Activated naive CD4-positive, alpha-beta T cell treated with anti-CD3 and anti-CD28 coated beads, Interleukin-2, amount 50 U/mL, for 16 hours (primary cell): ENCODE measurements at regions not wholly inside any gene's neighbourhood (a gene's known extent, or its start where the extent isn't known, plus 50 kb on each side); places are given as distances from the start of the nearest gene placed in this dataset.
A peak's percentile ranks its signal among the peaks of the same experiment; 100 is the strongest.

Source experiments
- DNase-seq: peaks from one replicate; pipeline ENCODE4 v3.0.0-alpha.2; 2020

DNA sequence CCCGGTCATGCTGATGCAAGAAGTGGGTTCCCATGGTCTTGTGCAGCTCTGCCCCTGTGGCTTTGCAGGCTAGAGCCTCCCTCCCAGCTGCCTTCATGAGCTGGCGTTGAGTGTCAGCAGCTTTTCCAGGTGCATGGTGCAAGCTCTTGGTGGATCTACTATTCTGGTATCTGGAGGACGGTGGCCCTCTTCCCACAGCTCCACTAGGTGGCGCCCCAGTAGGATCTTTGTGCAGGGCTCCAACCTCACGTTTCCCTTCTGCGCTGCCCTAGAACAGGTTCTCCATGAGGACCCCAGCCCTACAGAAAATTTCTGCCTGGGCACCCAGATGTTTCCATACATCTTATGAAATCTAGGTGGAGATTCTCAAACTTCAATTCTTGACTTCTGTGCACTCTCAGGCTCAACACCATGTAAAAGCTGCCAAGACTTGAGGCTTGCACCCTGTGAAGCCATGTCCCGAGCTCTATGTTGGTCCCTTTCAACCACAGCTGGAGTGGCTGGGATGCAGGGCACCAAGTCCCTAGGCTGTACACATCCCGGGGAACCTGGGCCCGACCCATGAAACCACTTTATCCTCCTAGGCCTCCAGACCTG lies 238.4 kb upstream of the MDFIC2 start:
- peak; percentile 76 for DNase-seq

DNA sequence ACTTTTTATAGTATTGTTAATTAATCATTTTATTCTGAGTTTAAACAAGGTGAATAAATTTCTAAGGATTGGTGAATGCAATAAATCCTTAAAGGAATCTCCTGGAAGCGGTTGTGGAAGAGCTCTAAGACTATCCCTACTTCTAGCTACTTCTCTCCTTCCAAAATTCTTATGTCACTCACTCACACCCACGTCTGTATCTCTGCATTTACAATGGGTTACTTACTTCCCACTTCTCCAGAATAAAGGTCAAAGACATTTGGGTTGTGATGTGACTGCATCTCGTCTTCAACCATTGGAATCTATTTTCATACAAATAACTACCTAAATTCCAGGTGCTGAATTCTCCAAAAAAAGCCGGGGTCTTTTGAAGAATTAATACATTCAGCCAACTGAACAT lies 234.2 kb upstream of the MDFIC2 start:
- no peak for DNase-seq

- no peak for DNase-seq
These were observed 231.1 kb upstream of the MDFIC2 start for GRCh38 chr3:70543493-70543892.

DNA sequence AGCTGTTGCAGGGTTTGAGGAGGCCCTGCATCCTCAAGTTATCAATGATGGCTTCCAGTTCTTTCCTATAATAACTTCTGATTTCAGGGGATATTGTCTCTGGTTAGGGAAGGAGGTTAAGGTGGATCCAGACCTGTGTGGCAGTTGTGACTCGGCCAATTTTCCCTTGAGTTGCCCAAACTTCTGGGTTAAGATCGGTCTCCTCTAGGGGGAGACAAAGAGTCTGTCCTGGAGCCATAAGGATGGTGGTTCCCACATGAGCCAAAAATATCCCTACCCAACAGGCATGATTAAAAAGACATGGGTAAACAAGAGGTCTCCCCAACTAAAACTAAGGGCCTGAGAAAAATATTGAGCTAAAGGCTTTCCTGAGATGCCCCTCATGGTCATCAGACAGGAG lies 227.5 kb upstream of the MDFIC2 start:
- DNase-seq, result no peak

- no peak for DNase-seq
These were observed 220.4 kb upstream of the MDFIC2 start for GRCh38 chr3:70532806-70533205.

DNA sequence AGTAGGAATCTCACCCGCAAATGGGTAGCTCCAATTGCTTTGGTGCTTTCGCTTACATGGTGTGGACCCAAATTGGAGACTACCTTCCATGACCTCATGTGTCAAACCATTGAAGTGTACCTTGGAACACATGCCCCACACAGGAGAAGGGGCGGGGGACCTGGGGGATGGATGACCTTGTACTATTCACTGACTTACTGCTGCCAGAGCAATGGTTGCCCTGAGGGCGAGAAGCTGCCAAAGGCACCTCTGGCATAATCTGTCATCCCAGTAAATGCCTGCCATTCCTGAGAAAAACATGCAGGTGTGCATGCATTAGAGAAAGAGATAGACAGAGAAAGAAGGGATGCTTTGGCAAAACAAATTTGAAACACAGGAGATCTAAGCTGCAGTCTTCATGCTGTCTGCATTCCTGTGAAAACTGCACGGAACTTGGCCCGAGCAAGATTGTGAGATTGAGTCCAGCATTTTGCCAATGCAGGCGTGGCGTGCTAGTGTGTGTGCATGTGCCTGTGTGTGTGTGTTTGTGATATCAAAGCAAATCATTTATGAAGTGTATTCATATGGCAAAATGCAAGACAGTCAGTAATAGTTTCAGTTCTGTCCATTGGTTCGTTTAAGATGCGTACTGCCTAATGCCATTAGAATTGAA lies 219.5 kb upstream of the MDFIC2 start:
- no peak for DNase-seq

GRCh38 chr3:70531063-70531657 lies 218.7 kb upstream of the MDFIC2 start:
- DNase-seq, result no peak

DNA sequence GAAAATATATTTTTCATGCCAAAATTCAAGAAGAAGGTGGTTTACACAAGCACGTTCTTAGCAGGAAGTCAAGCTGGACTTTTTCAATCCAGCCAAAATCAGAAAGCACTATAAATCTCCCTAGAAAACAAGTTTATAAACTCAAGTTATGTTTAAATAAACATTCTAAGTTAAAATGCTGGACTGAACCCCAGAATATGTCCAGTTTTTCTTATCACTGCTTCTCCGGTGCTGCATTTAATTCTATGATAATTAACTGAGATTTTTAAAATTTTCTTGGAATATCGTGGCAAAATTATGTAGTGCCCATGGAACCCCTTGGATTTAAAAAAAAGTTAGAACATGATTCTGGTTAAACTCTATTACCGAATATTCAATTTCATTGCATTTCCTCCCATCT lies 218.2 kb upstream of the MDFIC2 start:
- no peak for DNase-seq

DNA sequence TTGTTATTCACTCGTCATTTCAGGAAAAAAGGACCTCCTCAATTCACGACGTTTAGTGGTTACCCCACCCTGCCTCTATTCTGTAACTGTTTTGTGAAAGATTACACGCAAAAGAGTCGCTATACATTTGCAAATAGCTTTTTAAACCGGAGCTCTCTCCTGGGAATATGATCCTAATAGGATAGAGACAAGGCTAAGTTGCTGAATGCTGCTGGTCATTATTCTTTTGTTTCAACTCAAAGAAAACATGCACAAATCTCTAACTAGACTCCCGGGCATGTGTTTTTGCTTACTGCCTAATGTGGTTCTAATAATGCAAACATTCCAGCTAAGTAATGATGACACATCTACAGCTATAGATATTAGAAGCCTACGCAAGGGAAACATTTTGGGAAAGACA lies 214.6 kb upstream of the MDFIC2 start:
- DNase-seq, result no peak

DNA sequence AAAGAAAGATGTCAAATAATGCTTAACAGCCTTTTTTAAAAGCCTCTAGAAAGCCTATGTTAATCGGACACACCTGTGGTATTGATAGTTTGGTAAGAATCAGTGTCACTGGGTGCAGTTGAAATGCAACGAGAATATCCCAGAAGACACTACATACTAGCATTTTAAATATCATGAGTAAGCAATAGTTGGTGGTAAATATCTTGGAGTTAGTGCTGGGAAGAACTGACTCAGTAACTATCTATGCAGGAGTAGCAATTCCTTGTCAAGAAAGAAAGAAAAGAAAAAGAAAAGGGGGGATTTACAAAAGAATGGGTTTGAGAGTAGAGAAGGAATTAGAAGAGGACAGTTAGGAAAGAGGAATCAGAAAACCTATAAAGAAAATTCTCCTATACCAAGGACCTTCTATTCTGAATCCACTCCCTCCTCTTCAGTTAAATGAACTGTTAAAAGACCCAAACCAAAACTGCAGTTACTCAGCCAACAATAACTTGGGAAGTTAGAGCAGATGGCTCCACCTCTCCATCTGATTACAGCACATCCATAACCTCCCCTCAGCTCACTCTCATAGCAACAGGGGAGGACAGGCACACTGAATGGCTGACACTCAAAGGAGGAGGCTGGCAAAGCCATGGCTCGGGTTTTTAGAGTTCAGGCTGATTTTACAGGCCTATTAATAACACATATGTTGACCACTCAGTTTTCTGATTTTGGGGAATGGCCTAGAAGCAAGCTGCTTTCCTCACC lies 207.6 kb upstream of the MDFIC2 start:
- DNase-seq, result no peak

- no peak for DNase-seq
These were observed 206.6 kb upstream of the MDFIC2 start for GRCh38 chr3:70519026-70519425.

DNA sequence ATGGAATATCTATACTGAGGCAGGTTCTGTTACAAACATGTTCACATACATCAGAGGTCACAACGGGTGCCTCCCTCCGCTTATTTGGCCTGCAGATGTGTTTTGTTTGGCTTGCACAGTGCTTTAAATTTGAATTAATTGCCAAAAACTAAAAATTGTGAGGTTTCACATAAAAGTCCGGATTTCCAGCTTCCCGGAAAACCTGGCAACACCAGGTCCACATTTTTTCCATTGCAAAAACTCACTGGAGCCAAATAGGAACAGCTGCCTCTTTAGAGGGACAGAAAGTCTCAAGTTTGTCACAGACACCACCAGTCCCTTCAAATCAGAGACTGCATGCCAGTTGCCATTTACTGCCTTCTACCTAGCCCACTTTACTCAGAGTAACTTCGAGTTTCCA lies 205.9 kb upstream of the MDFIC2 start:
- no peak for DNase-seq

GRCh38 chr3:70517124-70517890 lies 204.9 kb upstream of the MDFIC2 start:
- no peak for DNase-seq

- no peak for DNase-seq
These were observed 203.6 kb upstream of the MDFIC2 start for GRCh38 chr3:70516076-70516475.

GRCh38 chr3:70507486-70507885 lies 195.0 kb upstream of the MDFIC2 start:
- DNase-seq, result no peak

- no peak for DNase-seq
These were observed 194.3 kb upstream of the MDFIC2 start for GRCh38 chr3:70506775-70507174.

GRCh38 chr3:70501561-70501960 lies 189.1 kb upstream of the MDFIC2 start:
- no peak for DNase-seq

DNA sequence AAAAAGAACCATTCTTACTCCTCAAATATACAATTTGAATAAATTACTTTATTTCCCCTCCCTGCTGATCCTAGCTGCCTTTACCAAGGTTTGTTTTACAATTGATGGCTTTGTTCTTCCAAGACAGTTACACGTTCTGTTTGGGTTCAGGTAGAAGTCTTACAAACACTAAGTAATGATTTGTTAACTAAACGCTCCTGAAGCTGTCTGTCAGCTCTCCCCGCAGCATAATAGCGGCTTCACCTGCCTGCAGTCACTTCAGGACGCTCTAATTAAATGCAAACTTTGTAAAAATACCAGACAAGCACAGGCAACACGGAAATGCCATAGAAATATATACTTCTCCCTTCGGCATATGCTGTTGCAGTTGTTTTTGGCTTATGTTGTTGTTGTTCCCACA lies 176.4 kb upstream of the MDFIC2 start:
- DNase-seq, result no peak

DNA sequence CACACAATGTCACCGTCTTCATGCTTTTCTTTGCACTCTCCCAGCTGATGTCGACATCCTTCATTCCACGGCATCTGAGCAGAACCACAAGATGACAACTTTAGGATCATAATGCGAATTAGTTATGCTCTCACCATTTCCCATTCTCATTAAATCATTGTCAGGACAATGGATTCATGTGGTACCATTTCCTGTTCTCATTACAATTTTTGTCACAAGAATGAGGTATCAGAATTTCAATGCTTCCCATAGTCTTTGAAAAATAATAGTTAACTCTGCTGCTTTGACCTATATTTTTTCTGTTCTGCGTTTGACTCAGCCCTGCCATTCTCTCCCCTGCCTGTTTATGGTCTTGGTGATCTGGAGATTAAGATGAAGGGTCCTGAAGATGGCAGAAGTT lies 175.7 kb upstream of the MDFIC2 start:
- DNase-seq, result no peak

DNA sequence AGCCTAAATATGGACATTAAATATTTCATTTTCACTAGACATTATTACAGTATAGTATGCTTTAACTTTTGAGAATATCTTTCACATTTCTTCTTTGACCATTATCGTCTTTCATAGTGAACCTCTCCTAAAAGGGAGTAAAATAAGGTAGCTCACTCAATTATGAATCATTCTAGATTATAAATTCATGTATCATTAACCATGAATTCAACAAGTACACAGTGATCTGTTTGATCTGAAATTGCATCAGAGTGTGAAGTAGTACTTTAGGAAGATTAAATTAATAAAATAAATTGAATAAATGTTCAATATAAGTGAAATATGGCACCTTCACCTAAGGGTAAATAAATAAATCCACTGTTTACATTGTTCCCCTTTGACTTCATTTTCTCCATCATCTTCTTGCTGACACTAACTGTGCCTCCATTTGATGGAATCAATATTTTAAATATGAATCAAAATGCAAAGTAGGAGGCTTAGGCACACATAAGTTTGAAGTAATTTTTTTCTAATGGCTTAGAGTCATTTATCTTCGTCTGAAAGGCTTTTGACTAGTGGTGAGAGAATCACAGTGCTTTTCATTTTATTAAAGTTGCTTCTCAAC lies 174.1 kb upstream of the MDFIC2 start:
- DNase-seq, result no peak

DNA sequence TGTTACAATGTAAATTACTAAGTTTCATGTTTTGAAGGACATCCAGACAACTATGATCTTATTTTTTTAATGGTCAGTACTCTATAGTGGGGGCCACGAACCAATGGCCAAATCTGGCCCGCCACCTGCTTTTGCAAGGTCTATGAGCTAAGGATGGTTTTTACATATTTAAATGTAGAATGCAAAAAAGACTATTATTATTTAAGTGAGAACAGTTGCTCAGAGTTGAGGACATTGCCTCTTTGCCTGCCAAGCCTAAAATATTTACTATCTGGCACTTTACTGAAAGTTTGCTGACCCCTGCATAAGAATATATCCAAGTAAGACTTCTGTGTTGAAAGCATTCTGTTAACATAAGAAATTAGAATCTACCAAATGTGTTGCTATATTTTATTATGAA lies 163.7 kb upstream of the MDFIC2 start:
- no peak for DNase-seq

GRCh38 chr3:70471464-70472342 lies 159.3 kb upstream of the MDFIC2 start:
- DNase-seq, result no peak
